GM21825 (cell line): ENCODE measurements at regions not wholly inside any gene's neighbourhood (a gene's known extent, or its start where the extent isn't known, plus 50 kb on each side); places are given as distances from the start of the nearest gene placed in this dataset.

ENCODE experiments used
- ATAC-seq: cut with Tn5 transposase; IDR thresholded peaks from one replicate; pipeline ENCODE4 v1.9.1; 2021; ENCODE audit warnings: mild to moderate bottlenecking, moderate library complexity; ENCODE audit not compliant: unreplicated experiment

GRCh38 chr1:218754477-218754876 is 409.3 kb downstream of the TGFB2 start:
- no peak for ATAC-seq

DNA sequence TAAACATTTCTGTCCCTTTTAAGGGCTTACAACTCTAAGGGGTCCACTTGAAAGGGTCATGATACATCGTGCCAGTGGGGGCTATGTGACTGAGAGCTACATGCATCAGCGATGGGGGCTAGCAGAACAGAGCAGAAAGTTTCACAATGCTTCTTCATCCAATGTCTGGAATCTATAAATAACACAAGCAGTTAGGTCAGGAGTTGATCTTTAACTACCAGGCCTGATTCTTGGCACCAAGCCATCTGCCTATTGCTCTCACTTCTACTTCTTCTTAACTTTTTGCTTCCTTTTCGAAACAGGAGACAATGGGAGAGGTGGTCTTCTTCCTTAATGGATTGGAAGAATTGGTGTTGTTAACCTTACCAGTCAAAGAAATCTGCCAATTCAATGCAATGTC is 410.0 kb downstream of the TGFB2 start:
- no peak for ATAC-seq

- no peak for ATAC-seq
These were observed 413.9 kb upstream of the LYPLAL1 start for GRCh38 chr1:218759795-218760194.

GRCh38 chr1:218760601-218761570 is 412.8 kb upstream of the LYPLAL1 start:
- ATAC-seq = no peak

- ATAC-seq = no peak
These were observed 410.1 kb upstream of the LYPLAL1 start for GRCh38 chr1:218763538-218763937.

GRCh38 chr1:218765753-218766152 is 407.9 kb upstream of the LYPLAL1 start:
- ATAC-seq = no peak

- ATAC-seq = no peak
These were observed 401.7 kb upstream of the LYPLAL1 start for GRCh38 chr1:218771931-218772330.

DNA sequence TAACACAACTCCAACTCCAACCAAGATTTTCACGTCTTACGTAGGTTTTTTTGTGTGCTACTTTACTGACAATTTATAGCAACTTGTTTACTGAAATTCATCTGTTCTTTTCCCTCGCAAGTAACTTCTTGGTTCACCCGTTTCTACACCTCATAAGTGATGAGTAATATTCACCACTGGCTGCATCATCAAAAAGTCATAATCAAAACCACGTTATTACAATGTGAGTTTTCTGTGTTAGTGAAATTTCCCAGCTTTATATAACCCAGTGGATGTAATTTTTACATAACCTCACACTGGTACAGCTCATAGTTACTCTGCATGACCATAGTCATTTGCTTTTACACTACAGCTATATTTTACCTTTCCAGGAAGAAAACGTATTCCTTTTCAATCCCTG is 401.1 kb upstream of the LYPLAL1 start:
- no peak for ATAC-seq

DNA sequence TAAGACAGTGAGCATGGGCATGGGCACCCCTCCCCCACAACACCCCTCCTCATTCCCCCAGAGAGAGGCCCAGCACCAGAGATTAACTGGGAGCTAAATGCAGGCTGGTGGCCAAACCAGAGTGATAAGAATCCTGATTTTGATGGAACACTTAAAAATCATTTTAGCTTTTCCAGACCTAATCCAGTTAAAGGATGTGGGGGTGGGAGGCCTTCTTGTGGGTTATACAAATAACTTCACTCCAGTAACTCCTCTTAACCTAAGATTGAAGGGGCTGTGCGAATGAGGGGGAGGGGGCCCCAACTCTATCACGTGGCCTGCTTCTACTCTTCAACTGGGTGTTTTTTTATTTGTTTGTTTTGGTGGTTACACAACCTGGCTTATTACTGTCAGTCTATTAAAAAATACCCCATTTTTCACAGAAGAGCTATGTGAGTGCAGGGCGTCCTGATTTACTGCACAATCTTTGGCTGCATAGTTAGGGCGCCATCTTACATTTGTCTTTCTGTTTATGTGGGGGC is 398.1 kb upstream of the LYPLAL1 start:
- ATAC-seq = no peak

- no peak for ATAC-seq
These were observed 395.2 kb upstream of the LYPLAL1 start for GRCh38 chr1:218778257-218779126.

GRCh38 chr1:218779341-218780100 is 394.2 kb upstream of the LYPLAL1 start:
- no peak for ATAC-seq

DNA sequence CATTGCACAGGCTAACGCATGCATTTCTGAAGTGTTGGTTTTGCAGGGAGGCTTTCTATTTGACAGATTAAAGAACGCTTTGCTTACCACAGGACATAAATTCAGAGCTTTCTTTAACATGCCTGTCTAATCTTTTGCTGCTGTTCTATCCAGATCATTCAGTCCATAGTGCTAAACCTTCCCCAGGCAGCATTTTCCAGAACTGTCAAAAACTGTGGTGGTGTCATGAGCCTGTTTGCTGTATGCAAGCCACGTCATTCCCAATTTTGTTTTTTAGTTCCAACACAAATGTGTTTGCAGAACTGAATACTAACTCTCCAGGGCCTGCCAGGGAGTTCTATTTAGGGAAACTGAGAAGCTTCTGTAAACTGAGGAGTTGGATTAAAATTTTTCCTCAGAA is 390.5 kb upstream of the LYPLAL1 start:
- ATAC-seq = no peak

DNA sequence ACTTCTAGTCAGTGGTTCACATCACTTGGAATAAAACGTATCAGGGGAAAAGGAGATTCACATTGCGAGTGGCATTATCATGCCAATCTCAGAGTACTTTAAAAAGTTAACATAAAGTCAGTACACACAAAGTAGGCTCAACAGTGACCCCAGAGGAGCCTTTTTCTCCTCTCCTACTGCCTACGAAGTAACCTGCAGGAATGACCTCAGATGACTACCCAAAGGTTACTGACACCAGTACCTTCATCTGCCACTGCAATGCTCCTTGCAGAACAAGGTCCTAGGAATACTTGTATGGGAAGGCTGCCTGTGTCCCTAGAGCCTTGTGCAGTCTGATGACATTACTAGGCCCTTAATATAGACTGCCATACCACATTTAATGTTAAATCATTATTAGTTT is 389.8 kb upstream of the LYPLAL1 start:
- ATAC-seq = no peak

DNA sequence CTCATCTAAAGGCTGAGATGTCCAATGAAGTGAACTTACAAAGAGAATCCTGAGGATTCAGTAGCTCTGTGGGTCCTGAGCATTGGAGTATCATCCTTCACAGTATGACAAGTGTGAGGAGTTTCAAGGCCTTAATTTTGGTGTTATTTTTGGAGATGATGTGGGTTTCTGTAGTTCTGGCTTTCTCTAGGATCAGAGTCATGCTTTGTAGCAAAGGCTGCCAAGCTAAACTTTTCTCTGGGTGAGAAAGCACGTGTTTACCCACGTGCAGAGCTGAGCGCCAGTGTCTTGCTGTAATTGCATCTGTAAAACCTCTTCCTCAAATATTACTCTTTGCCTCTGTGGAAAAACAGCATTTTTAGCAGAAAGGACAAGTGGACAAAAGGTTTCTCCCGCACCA is 387.8 kb upstream of the LYPLAL1 start:
- ATAC-seq = no peak

GRCh38 chr1:218787826-218788225 is 385.9 kb upstream of the LYPLAL1 start:
- ATAC-seq = no peak

DNA sequence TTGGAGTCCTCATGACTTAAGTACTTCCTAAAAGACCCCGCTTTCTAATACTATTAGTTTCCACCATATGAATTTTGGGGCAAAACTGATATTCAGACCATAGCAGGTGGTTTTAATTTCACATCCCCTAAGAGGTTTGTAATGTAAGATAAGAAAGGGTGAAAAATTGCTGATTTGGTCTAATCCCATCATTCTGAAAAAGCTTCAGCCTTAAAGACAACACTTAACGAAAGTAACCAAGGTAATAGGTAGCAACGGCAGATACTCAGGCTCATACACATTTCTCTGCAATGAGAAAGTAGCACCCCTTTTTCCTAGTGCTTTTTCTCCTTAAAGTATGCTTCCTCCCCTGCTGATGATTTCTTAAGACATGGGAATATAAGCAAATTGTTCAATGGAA is 376.9 kb upstream of the LYPLAL1 start:
- no peak for ATAC-seq

GRCh38 chr1:218802799-218803198 is 370.9 kb upstream of the LYPLAL1 start:
- ATAC-seq = no peak

DNA sequence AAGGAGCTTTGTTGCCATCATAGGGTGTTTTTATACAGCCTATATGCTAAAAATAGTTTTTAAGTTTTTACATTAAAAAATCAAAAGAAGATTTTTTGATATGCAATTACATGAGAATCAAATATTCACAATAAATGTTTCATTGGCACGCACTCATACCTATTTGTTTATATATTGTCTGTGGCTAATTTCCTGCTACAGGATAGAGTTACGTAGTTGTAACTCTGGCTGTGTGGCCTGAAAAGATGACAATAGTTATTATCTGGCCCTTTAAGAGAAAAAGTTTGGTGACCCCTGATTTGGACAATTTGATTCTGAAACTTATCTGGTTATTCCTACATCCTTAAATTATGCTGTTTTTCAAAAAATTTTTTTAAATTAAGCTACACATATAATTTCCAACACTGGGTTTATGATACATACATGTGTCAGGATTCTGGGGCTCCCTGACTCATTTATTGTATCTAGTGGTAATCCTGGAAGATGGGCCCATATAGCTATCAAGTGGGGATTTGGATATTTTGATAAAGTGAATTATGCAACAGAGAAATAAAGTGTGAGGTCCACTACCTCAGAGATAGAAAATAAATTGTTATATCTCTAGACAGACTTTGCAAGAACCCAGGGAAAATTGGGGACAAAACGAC is 370.2 kb upstream of the LYPLAL1 start:
- no peak for ATAC-seq

GRCh38 chr1:218804014-218804785 is 369.5 kb upstream of the LYPLAL1 start:
- ATAC-seq = no peak

GRCh38 chr1:218809061-218809460 is 364.6 kb upstream of the LYPLAL1 start:
- ATAC-seq = no peak
